ENCODE measurements at regions not wholly inside any gene's neighbourhood (a gene's known extent, or its start where the extent isn't known, plus 50 kb on each side); places are given as distances from the start of the nearest gene placed in this dataset.

DNA sequence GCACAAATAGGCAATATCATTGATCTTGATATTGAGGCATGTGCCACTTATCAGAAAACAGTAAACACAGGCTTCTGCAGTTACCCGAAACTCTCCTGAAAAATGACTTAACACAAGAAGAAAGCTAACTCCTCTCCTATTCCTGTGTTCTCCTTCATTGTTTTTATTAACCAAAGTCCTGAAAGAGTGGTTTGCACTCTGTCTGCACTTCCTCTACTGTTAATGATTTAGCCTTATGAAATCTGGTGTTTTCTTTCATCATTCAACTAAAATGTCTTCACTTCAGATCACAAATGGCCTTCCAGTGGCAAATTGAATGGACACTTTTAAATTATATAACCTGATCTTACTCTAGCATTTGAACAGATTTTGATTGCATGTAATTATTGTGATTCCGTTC, 630.6 kb upstream of the PHF14 start:
- TF ChIP-seq TAF1 (IDR thresholded peaks at IDR 0.05; ENCODE audit: borderline replicate concordance, insufficient read depth, low read length) = no peak
- TF ChIP-seq REST (IDR thresholded peaks at IDR 0.05; ENCODE audit: insufficient read depth in 1 of 2, low read depth in 2 of 2, low read length in 2 of 2) = no peak
- no peak for TF ChIP-seq SIN3A (IDR thresholded peaks at IDR 0.05; ENCODE audit: borderline replicate concordance, insufficient read depth, low read length)
- TF ChIP-seq POLR2AphosphoS5 (IDR thresholded peaks at IDR 0.05; ENCODE audit: low read depth, low read length) = no peak

Measured in PFSK-1 (cell line).